H1 (cell line): ENCODE measurements at regions not wholly inside any gene's neighbourhood (a gene's known extent, or its start where the extent isn't known, plus 50 kb on each side); places are given as distances from the start of the nearest gene placed in this dataset.

ENCODE experiments used
- BRCA1 ChIP-seq: IDR thresholded peaks from 2 replicates; pipeline ENCODE4 v1.6.1; 2012; ENCODE audit warnings: low read depth, low read length, improper control_type of control experiment
- EP300 ChIP-seq, 2 experiments: IDR thresholded peaks; 1 replicate in 1 of 2; 2 replicates in 1 of 2; pipeline ENCODE4 v1.6.1; 2011 to 2012; ENCODE audit warnings: low read depth in 2 of 2, low read length in 2 of 2, mild to moderate bottlenecking in 2 of 2, borderline replicate concordance in 1 of 2, inconsistent platforms in 1 of 2, moderate library complexity in 1 of 2
- GTF2F1 ChIP-seq: IDR thresholded peaks from 2 replicates; pipeline ENCODE4 v1.6.1; 2012; ENCODE audit warnings: low read depth, low read length, improper control_type of control experiment, borderline replicate concordance
- POLR2A ChIP-seq, 2 experiments: IDR thresholded peaks; 1 replicate in 1 of 2; 2 replicates in 1 of 2; pipeline ENCODE4 v1.6.1; 2011; ENCODE audit warnings: low read depth in 2 of 2, low read length in 2 of 2, mild to moderate bottlenecking in 2 of 2; ENCODE audit errors: control extremely low read depth in 1 of 2
- YY1 ChIP-seq: IDR thresholded peaks from 2 replicates; pipeline ENCODE4 v1.6.1; 2011; ENCODE audit warnings: low read depth, mild to moderate bottlenecking, low read length
- TF ChIP-seq, protein P1 (sequence below), 3 experiments: IDR thresholded peaks; 1 replicate in 2 of 3; 2 replicates in 1 of 3; pipeline versions ENCODE4 v1.5.1 to v1.6.1; 2011; ENCODE audit warnings: low read length in 3 of 3, mild to moderate bottlenecking in 3 of 3, inconsistent platforms in 2 of 3, low read depth in 1 of 3, moderate library complexity in 1 of 3; ENCODE audit not compliant: insufficient read depth in 1 of 3; ENCODE audit errors: control extremely low read depth in 1 of 3
- TF ChIP-seq, protein P2 (sequence below): IDR thresholded peaks from 2 replicates; pipeline ENCODE4 v1.6.1; 2012; ENCODE audit warnings: inconsistent platforms

DNA sequence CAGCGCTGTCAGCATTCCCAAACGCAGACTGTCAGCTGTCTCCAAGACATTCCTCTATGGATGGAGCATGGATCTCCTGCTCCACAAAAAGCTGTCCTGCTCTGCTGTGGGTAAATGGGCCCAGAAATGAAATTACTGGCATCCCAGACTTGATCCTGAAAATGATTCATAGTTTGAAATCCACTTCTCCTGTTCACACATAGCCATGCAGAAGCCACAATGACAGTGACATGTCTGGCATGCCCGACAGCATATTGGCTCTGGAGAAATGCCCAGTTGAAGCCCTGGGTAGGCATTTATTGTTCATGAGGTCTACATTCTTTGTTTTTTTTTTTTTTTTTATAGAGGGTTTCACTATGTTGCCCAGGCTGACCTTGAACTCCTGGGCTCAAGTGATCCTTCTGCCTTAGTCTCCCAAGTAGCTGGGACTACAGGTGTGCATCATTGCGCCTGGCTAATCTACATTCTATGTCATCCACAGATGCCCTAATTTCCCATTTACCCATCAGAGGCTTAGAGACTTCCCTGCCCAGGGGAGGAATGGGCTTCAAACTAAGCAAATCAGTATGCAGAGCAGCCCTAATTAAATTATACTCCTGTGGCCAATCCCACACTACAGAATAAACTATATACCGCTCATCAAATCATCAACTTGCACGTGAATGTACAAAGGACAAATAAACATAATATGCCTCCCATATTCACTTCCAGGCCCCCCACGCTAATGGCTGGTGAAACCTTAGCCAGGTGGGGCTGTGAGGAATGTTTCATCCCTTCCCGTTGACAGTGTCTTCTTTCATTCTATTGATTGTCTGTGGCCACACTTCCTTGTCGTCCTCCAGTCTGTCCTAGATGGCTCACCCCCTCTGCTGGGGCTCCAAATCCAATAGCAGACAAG is 61.8 kb upstream of the EEPD1 start:
- no peak for TF ChIP-seq GTF2F1
- no peak for TF ChIP-seq YY1
- TF ChIP-seq, protein P1, sequence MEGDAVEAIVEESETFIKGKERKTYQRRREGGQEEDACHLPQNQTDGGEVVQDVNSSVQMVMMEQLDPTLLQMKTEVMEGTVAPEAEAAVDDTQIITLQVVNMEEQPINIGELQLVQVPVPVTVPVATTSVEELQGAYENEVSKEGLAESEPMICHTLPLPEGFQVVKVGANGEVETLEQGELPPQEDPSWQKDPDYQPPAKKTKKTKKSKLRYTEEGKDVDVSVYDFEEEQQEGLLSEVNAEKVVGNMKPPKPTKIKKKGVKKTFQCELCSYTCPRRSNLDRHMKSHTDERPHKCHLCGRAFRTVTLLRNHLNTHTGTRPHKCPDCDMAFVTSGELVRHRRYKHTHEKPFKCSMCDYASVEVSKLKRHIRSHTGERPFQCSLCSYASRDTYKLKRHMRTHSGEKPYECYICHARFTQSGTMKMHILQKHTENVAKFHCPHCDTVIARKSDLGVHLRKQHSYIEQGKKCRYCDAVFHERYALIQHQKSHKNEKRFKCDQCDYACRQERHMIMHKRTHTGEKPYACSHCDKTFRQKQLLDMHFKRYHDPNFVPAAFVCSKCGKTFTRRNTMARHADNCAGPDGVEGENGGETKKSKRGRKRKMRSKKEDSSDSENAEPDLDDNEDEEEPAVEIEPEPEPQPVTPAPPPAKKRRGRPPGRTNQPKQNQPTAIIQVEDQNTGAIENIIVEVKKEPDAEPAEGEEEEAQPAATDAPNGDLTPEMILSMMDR (IDR thresholded peaks at IDR 0.05; ENCODE audit: control extremely low read depth in 1 of 3, insufficient read depth in 1 of 3, low read depth in 1 of 3, low read length in 3 of 3), result no peak
- no peak for TF ChIP-seq EP300 (IDR thresholded peaks at IDR 0.05; ENCODE audit: borderline replicate concordance in 1 of 2, low read depth in 2 of 2, low read length in 2 of 2)
- TF ChIP-seq, protein P2, sequence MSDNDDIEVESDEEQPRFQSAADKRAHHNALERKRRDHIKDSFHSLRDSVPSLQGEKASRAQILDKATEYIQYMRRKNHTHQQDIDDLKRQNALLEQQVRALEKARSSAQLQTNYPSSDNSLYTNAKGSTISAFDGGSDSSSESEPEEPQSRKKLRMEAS, result no peak
- TF ChIP-seq POLR2A (IDR thresholded peaks at IDR 0.05; ENCODE audit: control extremely low read depth in 1 of 2, low read depth in 2 of 2, low read length in 2 of 2), result no peak
- no peak for TF ChIP-seq BRCA1
